GM18873 (cell line): ENCODE measurements at regions not wholly inside any gene's neighbourhood (a gene's known extent, or its start where the extent isn't known, plus 50 kb on each side); places are given as distances from the start of the nearest gene placed in this dataset.
A peak's percentile ranks its signal among the peaks of the same experiment; 100 is the strongest.
"Not testable (repeated sequence)": the region's sequence is repeated elsewhere in the genome, so short reads cannot be mapped to it uniquely, and the experiment has no call there.

Source experiments
- ATAC-seq: cut with Tn5 transposase; IDR thresholded peaks from one replicate; pipeline ENCODE4 v1.9.1; 2021; ENCODE audit warnings: mild to moderate bottlenecking, moderate library complexity, moderate number of reproducible peaks; ENCODE audit not compliant: unreplicated experiment, low FRiP score

GRCh38 chr5:122661496-122662180 is 113.2 kb upstream of the SNX2 start:
- ATAC-seq, result no peak

- ATAC-seq, result no peak
Measured at GRCh38 chr5:122665051-122665450, 109.8 kb upstream of the SNX2 start.

- ATAC-seq, result no peak
Measured at GRCh38 chr5:122668552-122668951, 106.3 kb upstream of the SNX2 start.

- not testable (repeated sequence) for ATAC-seq
Measured at GRCh38 chr5:122669709-122670108, 105.2 kb upstream of the SNX2 start.

GRCh38 chr5:122673343-122673742 is 101.5 kb upstream of the SNX2 start:
- ATAC-seq, result no peak

GRCh38 chr5:122674385-122674784 is 100.5 kb upstream of the SNX2 start:
- ATAC-seq, result no peak

- no peak for ATAC-seq
Measured at GRCh38 chr5:122680623-122681350, 94.1 kb upstream of the SNX2 start.

- no peak for ATAC-seq
Measured at GRCh38 chr5:122683631-122684030, 91.2 kb upstream of the SNX2 start.

GRCh38 chr5:122690266-122690665 is 84.6 kb upstream of the SNX2 start:
- no peak for ATAC-seq

GRCh38 chr5:122691931-122692330 is 82.9 kb upstream of the SNX2 start:
- ATAC-seq, result no peak

- ATAC-seq, result no peak
Measured at GRCh38 chr5:122693963-122694362, 80.9 kb upstream of the SNX2 start.

GRCh38 chr5:122694884-122695283 is 80.0 kb upstream of the SNX2 start:
- ATAC-seq, result no peak

GRCh38 chr5:122696735-122697134 is 78.1 kb upstream of the SNX2 start:
- ATAC-seq, result not testable (repeated sequence)

GRCh38 chr5:122697191-122697590 is 77.7 kb upstream of the SNX2 start:
- no peak for ATAC-seq

- ATAC-seq, result no peak
Measured at GRCh38 chr5:122699201-122699600, 75.7 kb upstream of the SNX2 start.

GRCh38 chr5:122701640-122702523 is 73.0 kb upstream of the SNX2 start:
- ATAC-seq, result peak; percentile 100

- ATAC-seq, result no peak
Measured at GRCh38 chr5:122702524-122702875, 72.4 kb upstream of the SNX2 start.

- ATAC-seq, result no peak
Measured at GRCh38 chr5:122703203-122703602, 71.7 kb upstream of the SNX2 start.

- ATAC-seq, result no peak
Measured at GRCh38 chr5:122704247-122705036, 70.4 kb upstream of the SNX2 start.

- ATAC-seq, result no peak
Measured at GRCh38 chr5:122705851-122706250, 69.0 kb upstream of the SNX2 start.
